ENCODE measurements at regions not wholly inside any gene's neighbourhood (a gene's known extent, or its start where the extent isn't known, plus 50 kb on each side); places are given as distances from the start of the nearest gene placed in this dataset.
"Not testable (repeated sequence)": the region's sequence is repeated elsewhere in the genome, so short reads cannot be mapped to it uniquely, and the experiment has no call there.

DNA sequence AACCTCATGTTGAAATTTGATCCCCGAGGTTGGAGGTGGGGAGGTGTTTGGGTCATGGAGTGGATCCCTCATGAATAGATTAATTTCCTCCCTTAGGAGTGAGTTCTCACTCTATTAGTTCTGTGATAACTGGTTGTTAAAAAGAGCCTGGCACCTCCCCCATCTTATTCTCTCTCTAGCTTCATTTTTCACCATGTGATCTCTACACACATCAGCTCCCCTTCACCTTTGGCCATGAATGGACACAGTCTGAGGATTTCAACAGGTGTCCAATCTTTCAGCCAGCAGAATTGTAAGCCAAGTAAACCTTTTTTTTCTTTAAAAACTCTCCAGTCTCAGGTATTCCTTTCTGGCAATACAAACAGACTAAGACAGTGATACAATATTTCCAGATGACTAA lies 602.0 kb upstream of the FAM98A start:
- no peak for DNase-seq (ENCODE audit: low spot score in 2 of 2)
- FAIRE-seq = no peak

GRCh38 chr2:34199971-34200370 lies 600.9 kb upstream of the FAM98A start:
- DNase-seq (ENCODE audit: low spot score in 2 of 2) (no peak), FAIRE-seq (no peak)

DNA sequence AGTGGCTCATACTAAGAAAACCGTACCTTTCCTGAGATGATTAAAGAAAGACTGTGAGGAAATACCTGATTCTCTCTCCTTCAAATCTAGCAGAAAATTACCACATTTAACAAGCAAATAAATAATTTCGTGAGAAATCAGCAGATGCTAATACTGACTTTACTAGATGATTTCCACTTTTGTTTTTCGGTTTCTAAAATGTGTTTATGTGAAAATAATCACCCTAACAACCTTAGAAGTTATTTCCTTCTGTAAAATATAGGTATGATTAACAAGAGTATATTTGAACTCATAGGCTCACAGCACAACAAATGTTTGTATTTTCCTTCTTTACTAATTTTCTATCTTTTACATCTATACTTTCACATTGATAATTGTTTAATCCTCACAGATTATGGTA lies 594.1 kb upstream of the FAM98A start:
- DNase-seq (ENCODE audit: low spot score in 2 of 2) (no peak), FAIRE-seq (no peak)

DNA sequence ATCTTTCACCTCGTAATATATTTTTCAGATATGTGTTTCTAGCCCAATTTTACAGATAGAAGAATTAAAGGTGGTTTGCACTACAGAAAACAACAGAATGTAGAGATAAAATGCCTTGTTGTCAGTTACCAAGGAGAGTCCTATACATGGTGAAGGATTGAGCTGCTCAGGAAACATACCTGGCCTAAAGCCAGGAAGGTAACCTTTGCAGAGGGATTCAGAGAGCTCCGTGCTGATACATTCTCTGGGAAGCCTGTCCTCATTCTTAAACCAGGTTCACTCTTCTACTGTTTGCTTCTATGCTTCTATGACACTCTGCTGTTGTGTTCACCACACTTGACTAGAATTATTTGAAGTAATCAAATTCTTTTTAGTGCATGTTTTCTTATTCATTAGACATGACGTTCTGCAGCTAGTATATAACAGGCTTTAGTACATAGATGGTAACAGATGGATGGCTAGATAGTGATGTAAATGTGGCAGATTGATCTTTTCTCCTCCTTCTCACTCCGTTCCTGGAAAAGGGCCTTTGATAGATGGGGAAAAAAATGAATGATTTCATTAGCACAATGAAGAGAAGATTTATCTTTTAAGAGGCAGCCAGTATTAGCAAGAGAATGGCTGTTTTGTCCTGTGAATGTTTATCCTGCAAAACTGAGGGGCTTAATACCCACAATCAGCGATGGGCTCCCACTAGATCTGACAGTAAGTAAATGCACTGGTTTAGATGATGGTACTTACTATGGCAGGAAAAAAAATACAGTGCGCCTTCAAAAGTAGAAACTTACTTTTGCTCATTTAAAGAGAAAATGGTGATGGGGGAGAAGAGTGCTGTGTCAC lies 589.6 kb upstream of the FAM98A start:
- no peak for DNase-seq (ENCODE audit: low spot score in 2 of 2)
- no peak for FAIRE-seq

- DNase-seq (ENCODE audit: low spot score in 2 of 2) (no peak), FAIRE-seq (no peak)
Observed at GRCh38 chr2:34179511-34179910, 580.4 kb upstream of the FAM98A start.

GRCh38 chr2:34178482-34178881 lies 579.4 kb upstream of the FAM98A start:
- FAIRE-seq (no peak), DNase-seq (ENCODE audit: low spot score in 2 of 2) (no peak)

DNA sequence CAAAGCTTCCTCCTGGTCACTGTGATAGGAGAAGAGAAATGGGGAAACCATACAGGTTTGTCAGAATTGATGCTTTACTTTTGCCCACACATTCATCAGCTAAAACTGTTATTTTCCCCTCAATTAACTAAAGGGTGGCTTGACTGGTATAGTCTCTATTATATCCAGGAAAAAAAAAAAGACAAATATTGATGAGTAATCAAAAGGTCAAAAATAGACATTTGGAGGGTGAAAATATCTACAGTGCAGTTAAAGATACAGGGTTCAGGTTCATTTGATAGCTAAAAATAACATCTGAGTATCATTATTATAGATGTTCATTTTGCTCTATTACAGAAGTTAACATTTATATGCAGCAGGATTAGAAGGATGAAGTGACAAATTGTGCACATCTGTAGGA lies 577.6 kb upstream of the FAM98A start:
- FAIRE-seq (no peak), DNase-seq (ENCODE audit: low spot score in 2 of 2) (no peak)

- DNase-seq (ENCODE audit: low spot score in 2 of 2) (no peak), FAIRE-seq (no peak)
Observed at GRCh38 chr2:34174506-34174905, 575.4 kb upstream of the FAM98A start.

DNA sequence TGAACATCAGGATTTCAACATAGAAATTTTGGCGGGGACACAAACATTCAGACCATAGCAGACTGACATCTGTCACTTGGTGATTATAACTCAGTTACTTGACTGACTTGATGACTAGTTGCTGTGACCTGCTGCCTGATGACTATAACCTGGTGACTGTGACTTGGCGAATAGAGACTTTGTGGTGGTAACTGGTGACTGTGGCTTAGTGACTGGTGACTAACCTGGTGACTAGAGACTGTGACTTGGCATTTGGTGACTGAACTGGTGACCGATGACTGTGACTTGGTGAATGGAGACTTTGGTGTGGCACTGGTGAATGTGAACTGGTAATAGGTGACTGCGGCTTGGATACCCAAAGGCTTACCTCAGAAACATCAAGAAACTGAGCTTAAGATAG lies 563.1 kb upstream of the FAM98A start:
- FAIRE-seq (no peak), DNase-seq (ENCODE audit: low spot score in 2 of 2) (no peak)

GRCh38 chr2:34161549-34161948 lies 562.5 kb upstream of the FAM98A start:
- DNase-seq (ENCODE audit: low spot score in 2 of 2) = no peak
- no peak for FAIRE-seq

DNA sequence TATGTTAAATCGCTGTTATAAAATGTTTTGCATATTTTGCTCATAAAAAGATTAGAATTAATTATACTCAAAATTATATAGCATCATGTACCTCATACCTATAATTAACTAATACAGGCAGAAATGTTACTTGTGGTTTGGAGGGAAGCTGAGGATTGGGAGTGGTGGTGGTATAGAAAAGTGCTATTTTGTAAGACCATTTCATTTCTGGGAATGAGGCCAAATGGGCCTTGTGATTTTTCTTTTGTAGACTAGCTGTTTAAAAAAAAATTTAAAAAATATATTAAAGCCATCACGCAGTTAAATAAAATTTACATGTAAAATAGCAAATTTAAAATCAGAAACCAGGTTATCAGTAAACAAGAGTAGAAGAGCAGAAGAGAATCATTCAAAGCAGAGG lies 560.8 kb upstream of the FAM98A start:
- no peak for DNase-seq (ENCODE audit: low spot score in 2 of 2)
- FAIRE-seq = no peak

- FAIRE-seq (no peak), DNase-seq (ENCODE audit: low spot score in 2 of 2) (no peak)
Observed at GRCh38 chr2:34153484-34153883, 554.4 kb upstream of the FAM98A start.

GRCh38 chr2:34147780-34148179 lies 548.7 kb upstream of the FAM98A start:
- FAIRE-seq (no peak), DNase-seq (ENCODE audit: low spot score in 2 of 2) (no peak)

- FAIRE-seq (no peak), DNase-seq (ENCODE audit: low spot score in 2 of 2) (no peak)
Observed at GRCh38 chr2:34143149-34143548, 544.0 kb upstream of the FAM98A start.

DNA sequence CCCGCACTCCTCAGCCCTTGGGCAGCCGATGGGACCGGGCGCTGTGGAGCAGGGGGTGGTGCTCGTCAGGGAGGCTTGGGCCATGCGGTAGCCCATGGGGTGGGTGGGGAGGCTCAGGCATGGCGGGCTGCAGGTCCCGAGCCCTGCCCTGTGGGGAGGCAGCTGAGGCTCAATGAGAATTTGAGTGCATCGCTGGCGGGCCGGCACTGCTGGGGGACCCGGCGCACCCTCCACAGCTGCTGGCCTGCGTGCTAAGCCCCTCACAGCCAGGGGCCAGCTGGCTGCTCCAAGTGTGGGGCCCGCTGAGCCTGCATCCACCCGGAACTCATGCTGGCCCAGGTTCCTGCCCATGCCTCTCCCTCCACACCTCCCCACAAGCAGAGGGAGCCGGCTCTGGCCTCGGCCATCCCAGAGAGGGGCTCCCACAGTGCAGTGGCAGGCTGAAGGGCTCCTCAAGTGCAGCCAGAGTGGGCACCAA lies 543.5 kb upstream of the FAM98A start:
- DNase-seq (ENCODE audit: low spot score in 2 of 2); FAIRE-seq: not testable (repeated sequence)

GRCh38 chr2:34133065-34133464 lies 534.0 kb upstream of the FAM98A start:
- DNase-seq (ENCODE audit: low spot score in 2 of 2); FAIRE-seq: not testable (repeated sequence)

DNA sequence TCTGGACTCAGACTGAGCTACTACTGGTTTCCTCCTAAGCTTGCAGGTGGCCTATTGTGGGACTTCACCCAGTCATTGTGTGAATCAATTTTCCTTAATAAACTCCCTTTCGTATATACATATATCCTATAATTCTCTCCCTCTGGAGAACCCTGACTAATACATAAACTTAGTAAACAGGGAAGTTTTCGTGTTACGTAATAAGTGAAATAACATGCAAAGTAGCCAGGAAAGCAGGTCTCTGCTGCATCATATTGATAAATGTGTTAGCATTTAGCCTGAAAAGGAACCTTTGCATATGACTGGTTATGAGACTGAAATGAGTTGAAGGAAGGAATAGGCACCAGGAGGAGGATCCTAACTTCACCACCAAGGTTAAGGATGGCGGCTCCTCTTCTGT lies 527.2 kb upstream of the FAM98A start:
- DNase-seq (ENCODE audit: low spot score in 2 of 2) (no peak), FAIRE-seq (no peak)

- no peak for FAIRE-seq
- no peak for DNase-seq (ENCODE audit: low spot score in 2 of 2)
Observed at GRCh38 chr2:34123996-34124785, 525.1 kb upstream of the FAM98A start.

DNA sequence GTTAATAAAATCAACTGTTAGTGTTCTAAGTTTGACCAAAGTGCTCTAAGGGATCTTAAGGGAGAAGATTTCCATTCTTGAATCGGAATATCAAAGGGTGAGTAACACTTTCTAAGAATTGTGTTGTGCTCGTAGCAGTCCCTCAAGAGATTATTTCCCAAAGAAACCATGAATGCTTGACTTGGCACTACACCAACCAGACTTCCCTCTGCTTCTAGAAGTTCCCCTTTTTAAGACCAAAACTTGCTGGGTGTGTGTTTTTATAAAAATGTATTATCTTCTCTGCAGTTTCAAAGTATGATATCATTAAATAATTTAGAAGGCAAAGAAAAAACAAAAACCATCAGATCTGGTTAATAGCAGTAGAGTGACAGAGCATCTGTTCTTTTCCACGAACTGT lies 522.0 kb upstream of the FAM98A start:
- DNase-seq (ENCODE audit: low spot score in 2 of 2) (no peak), FAIRE-seq (no peak)

GRCh38 chr2:34115076-34115475 lies 516.0 kb upstream of the FAM98A start:
- FAIRE-seq (no peak), DNase-seq (ENCODE audit: low spot score in 2 of 2) (no peak)

- no peak for FAIRE-seq
- DNase-seq (ENCODE audit: low spot score in 2 of 2) = no peak
Observed at GRCh38 chr2:34112161-34112560, 513.1 kb upstream of the FAM98A start.

- FAIRE-seq = no peak
Observed at GRCh38 chr2:34110392-34110791, 511.3 kb upstream of the FAM98A start.

More at GRCh38 chr2:34110392-34110791, 511.3 kb upstream of the FAM98A start:
- no peak for DNase-seq (ENCODE audit: low spot score in 2 of 2)

Data from frontal cortex (tissue), 3 donors.